Stimulated activated CD8-positive, alpha-beta memory T cell treated with anti-CD3 and anti-CD28 coated beads, Interleukin-7, amount 100 ng/mL, for 48 hours (primary cell): ENCODE measurements at regions not wholly inside any gene's neighbourhood (a gene's known extent, or its start where the extent isn't known, plus 50 kb on each side); places are given as distances from the start of the nearest gene placed in this dataset.

Source experiments
- DNase-seq, 2 donors: peaks; one replicate each; pipeline ENCODE4 v3.0.0-alpha.2; 2020; ENCODE audit warnings: low read depth in 1 of 2; ENCODE audit errors: extremely low read depth in 1 of 2

DNA sequence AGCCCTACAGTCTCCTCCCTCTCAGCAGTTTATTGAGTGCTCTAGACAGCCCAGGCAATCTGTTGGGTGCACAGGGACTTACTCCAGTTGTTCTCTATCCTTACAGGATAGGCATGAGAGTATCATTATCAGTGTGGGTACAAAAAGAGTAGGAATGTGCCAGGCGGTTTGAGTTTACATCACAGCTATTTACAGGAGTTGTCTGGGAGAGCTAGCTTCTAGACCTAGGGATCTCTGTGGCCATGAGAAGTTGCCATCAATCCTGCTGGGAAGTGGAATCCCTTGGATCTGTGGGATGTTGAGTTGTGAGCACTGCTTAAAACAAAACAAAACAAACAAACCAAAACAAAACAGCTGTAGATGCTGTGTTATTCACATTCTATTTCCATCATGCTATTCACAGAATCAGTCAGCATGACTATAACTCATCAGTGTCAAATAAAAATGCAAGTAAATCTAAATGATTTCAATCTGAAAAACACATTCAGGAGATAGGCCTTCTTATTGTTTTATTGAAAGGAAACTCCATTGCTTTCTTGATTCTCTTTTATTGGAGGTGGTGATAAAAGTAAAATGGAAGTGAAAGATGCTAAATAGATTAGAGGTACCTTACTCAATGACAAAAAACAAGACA, 552.4 kb upstream of the ZNF608 start:
- no peak for DNase-seq

DNA sequence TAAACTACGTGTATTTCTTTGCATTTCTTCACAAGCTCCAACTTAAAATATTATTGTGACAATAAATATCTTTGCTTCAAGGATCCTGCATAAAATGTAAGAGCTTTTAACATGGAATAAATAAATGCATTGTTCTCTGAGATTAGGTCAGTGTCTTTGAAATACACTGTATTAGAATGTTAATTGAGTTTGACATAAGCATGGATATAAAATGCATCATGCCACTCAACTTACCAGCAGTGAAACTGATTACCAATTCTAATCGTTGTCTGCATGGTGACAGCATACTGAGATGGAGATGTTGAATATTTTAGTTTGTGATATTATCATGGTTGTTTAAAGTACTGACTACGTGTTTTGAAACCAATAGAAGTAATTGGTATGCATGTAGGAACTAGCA, 555.3 kb upstream of the ZNF608 start:
- DNase-seq: no peak

DNA sequence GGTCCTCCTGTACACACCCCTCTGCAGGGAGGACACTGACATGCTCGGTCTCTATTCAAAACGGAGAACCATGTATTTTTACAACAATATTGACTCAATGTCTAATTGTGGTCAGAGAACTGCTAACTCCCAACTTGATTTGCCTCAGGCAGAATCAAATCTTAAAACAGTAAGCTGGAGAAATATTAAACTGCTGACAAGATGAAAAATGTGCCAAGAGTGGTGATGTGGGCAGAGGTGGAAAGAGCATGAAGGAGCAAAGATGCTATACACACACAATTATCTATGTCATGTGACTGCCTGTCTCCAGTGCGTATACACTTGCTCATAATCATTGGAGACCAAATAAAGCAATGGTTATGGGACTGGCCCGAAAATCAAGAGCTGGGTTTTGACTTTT, 556.1 kb upstream of the ZNF608 start:
- no peak for DNase-seq

DNA sequence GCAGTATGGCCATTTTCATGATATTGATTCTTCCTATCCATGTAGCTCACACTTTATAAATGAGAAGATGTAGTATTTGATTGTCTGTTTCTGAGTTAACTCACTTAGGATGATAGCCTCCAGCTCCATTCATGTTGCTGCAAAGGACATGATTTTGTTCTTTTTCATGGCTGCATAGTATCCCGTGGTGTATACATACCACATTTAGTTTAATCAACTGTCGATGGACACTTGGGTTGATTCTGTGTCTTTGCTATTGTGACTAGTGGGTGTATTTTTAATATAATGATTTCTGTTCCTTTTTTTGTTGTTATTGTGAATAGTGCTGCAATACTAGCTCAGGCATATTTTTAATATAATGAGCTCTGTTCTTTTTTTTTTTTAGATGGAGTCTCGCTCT, 560.3 kb upstream of the ZNF608 start:
- DNase-seq: no peak

DNA sequence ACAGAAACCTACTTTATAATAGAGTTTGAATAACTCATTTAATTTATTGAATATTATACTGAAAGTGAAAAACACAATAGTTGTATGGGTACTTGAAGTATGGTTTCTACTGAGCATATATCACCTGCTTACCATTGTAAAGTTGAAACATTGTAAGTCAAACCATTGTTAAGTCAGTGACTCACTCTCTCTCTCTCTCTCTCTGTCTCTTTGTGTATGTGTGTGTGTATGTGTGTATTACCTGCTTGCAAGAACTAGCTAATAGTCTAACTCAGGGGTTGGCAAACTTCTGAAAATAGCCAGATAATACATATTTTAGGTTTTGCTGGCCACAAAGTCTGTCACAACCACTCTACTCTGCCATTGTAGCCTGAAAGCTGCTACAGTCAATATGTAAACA, 564.3 kb upstream of the ZNF608 start:
- DNase-seq: no peak

DNA sequence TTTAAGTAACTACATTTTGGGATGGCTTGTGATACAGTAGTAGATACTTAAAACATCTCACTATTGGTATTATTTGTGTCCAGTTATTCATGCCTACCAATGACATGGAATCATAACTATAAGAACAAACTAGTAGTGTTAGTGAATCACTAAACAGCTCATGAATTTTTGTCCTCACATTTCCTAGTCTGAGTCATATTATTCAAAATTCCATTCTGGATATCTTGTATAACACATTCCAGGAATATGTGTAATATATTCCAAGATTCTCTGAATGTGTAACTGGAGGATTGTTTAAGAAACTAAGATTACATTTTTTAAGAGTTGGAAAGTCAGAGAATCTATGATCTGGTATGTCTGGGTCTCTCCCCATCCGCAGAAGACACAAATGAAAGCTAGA, 565.3 kb upstream of the ZNF608 start:
- DNase-seq: no peak

DNA sequence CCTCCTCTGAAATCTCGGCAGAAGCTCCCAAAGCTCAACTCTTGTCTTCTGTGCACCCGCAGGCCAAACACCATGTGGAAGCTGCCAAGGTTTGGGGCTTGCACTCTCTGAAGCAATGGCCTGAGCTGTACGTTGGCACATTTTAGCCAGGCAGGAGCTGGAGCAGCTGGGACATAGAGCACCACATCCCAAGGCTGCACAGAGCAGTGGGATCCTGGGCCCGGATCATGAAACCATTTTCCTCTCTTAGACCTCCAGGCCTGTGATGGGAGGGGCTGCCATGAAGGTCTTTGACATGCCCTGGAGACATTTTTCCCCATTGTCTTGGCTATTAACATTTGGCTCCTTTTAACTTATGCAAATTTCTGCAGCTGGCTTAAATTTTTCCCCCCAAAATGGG, 567.1 kb upstream of the ZNF608 start:
- DNase-seq: no peak

DNA sequence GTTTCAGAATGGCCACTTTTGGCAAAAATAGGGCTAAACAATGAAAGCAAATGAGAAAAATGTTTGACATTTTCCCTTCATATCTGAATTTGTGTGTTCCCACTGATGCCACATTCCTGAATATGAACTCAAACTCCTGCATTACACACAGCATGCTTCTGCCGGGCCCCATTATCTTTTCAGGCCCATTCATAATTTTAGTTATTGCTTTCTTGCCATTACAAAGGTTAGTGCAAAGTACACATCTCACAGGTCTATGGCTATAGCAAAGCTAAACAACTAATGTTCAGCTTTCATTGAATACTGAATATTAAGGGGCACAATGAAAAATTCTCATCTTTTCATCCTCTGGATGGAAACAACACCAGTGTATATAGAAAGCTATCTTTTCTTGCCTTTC, 568.9 kb upstream of the ZNF608 start:
- no peak for DNase-seq

DNA sequence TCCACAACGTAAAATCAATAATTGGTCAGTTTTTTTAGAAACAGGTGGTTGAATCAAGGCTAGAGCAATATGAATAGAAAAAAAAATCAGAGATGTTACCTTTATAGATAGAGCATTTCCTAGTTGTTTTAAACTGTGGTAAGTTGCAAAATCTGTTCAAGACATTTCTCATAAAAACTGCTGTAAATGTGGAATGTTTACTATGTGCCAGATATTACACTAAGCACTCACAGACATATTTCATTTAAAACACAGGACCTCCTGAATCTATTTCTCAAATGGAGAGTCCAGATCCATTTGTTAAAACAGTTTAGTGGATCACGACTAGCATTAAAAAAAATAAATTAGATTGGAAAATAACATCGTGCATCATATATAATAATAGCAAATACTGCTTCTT, 570.0 kb upstream of the ZNF608 start:
- no peak for DNase-seq

DNA sequence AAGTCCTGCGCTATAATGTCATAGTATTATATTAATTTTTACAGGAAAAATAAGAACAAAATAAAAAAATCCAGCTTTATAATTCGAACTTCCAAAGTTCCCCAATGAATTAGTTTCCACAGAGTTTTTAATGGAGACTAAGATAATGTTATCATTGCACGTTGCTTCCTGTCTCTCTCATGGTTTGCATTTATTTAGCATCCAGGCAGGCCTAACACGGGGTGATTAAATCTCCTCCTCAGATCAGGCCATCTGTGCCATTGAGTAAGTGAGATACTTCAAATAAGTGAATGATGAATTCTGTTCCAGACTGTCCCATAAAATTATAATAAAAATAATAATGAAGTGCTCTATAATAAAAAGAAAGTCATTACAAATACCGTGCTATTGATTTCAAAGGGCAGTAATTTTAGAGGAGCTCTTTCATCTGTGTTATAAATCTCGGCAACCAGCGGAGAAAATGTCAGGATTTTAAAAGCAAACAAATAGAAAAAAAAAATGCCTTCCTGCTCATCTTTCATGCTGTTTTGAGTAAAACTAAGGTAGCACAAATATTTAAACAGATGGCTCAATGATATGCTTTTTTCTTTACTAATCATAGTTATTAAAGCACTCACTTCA, 570.6 kb upstream of the ZNF608 start:
- no peak for DNase-seq

DNA sequence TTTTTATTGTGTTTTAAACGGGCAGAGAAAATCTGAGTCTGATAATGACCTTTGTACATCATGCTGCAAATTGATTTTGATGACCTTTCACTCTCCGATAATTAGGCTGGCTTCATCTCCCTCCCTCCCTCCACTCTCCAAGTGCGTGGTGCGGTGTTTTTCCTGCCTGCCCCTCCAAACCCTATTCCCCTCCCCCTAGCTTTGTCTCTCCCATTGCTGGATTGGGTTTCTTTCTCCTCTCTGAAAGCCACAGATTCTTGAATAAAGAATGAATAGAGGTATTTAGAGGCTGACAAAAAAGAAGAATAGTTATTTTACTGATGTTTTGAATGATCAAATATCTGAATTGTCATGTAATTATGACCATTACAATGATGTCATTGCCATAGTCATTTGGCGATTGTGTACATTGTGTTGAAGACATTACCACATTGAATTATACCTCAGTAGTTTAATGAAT, 571.1 kb upstream of the ZNF608 start:
- no peak for DNase-seq

DNA sequence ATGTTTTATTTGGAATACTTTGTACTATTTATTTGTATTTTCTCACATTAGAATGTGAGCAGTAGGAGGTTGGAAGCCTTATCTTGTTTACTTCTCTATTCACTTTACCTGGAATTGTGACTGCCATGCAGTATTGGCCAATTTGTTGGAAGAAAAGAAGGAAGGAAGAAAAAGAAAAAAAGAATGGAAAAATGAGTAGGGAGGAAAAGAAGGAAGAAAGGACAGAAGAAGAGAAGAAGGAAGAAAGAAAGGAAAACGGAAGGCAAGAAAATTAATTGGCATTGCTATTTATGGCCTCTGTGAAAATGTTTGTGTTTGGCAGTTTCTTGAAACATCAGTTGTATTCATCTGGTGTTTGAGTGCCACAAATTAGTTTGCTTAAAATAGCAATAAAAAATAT, 575.2 kb upstream of the ZNF608 start:
- no peak for DNase-seq

DNA sequence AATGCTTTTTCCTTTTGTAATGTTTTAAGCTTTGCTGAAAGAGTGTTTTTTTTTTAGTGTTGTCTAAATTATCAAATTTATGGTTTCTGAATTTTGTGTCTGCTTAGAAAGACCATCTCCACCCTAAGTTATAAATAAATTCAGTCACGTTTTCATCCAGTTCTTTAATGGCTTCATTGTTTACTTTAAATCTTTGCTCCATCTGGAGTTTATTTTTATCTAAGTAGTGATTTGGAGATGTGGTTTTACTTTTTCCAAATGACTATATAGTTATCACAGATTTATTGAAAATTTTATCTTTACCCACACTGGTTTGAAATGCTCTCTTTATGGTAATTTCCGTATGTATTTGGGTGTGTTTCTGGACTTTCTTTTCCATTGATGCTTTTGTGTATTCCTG, 577.2 kb upstream of the ZNF608 start:
- no peak for DNase-seq

DNA sequence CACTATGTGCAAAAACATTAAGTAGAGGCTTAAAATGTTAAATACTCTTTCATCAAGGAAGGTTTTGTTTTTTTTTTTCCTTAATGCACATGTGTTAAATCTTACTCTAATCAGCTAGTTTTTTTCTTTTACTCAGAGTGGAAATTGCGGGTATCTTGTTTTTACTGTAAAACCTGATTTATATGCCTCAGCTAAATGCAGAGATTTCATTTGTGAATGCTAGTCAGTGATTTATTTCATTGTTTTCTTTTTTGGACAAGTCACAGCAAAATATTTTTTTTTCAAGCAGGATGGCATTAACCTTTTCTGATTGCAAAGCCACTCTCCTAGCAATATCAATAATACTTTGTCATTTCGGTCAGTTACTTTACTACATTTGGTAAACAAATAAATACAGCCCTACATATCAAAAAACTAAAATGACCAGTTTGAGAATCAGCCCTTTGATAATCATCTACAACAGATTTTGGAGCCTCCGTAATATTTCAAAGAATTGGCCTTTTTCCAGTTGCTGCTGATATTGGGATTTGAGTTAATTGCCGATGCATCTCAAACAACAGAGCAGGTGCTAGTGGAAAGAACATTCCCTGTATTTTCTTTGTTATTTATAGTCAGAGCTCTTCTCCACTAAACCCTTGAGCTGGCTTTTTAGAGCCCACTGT, 579.2 kb upstream of the ZNF608 start:
- DNase-seq: no peak

DNA sequence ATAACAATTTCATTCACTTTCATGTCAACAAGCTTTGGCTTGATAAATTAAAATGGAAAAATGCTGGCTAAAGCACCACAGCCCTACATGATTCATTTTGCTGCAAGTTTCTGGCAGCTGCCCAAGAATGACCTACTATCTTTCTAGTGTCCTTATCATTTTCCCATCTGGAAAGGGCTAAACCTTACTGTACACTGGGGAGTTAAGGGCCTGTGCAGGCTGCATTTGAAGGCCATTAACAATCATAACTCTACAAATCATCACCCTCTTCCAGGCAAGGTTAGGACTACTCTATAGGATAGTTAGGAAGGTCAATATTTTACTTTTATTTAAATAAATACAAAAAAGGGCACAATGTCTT, 579.7 kb upstream of the ZNF608 start:
- no peak for DNase-seq

DNA sequence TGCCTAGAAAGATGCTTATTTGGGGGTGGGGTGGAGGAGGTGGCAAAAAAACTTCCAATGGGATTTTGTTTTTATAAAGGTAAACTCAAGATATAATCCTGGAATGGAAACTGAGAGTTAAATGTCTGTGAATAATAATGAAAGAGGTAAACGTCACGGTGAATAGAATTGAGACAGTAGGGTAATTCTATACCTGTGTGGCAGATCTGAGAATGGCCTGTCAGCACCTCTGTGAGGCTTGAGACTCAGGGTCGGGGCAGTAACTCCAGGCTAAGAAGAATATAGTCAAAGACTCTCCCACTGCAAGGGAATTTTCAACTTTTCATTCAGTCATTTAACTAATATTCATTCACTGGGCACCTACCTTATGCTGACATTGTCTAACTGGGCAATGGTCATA, 581.2 kb upstream of the ZNF608 start:
- no peak for DNase-seq

DNA sequence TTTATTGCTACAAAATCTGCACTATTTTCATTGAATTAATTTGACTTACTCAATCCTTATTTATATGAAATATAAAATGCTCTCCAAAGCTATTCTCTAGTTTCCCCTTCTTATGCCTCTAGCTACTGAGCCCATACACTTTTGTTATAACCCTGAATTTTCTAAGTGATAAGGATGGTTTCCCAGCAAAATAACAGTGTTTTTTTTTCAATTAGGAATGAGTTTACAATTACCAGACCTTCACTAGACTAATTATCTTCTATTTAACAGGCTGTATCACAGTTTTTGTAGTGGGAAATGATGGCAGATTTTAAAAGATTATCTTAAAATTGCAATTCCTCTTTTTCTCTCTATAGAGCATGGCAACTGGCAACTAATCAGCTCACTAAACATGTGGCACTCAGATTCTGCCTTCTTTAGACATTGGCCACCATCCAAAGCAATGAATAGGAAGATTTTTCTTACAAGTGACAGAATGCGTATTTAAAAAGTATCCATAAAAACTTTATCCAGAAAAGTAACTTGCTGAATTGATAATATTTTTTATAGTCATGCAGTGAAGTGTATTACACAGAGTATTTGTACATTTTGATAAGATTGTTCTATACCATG, 585.7 kb upstream of the ZNF608 start:
- DNase-seq: no peak

DNA sequence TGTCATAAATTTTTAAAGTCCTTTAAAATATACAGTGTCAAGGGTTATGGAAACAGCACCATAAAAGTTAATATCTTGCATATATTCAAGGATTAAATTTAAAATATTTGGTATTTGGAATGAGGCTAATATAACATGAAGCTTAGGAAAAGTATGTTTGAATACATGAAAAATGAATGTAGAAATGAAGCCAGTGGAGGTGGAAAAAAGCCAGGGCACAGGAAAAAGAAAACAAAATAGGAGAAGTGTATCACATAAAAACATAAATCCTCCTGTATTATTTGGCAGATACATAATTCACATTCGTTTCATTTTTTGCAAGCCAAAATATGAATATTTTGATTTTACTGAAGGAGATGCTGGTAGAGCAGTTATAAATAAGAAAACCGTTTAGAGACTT, 587.0 kb upstream of the ZNF608 start:
- DNase-seq: no peak

DNA sequence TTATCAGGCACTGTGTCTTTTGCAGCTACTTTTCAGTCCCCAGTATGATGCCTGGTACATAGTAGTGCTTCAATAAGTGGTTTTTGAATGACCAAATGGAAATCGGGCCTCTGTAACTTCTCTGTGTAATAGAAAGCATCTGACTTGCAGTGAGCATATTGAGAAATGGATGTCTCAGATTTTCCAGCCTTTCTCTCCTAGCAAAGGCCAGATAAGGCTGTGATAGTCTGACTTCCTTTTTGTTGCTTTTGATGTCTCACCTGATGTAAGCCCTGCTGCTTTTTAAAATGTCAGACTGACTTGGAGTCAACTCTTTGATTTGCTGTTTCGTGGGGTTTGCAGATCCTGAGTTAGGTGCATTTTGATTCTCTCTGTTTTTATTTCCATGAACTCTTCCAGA, 590.0 kb upstream of the ZNF608 start:
- DNase-seq: no peak

DNA sequence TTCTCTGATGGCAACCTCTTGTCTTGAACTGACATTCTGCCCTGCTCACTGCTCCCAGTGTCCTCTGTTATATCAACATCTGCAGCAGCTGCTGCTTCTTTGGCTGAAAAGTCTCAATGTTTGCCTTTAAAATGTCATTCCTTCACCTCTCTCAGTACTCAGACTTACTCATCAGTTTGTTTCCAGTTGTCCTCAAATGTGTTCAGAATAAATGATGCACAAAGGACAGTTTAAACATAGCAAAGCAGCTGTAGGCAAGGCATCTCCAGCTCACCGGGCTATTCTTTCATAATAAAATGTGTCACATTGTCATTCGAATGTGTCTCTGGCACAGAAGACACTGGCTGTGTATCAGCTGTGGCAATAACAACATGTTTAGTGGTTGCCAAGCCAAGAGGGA, 590.9 kb upstream of the ZNF608 start:
- DNase-seq: no peak

DNA sequence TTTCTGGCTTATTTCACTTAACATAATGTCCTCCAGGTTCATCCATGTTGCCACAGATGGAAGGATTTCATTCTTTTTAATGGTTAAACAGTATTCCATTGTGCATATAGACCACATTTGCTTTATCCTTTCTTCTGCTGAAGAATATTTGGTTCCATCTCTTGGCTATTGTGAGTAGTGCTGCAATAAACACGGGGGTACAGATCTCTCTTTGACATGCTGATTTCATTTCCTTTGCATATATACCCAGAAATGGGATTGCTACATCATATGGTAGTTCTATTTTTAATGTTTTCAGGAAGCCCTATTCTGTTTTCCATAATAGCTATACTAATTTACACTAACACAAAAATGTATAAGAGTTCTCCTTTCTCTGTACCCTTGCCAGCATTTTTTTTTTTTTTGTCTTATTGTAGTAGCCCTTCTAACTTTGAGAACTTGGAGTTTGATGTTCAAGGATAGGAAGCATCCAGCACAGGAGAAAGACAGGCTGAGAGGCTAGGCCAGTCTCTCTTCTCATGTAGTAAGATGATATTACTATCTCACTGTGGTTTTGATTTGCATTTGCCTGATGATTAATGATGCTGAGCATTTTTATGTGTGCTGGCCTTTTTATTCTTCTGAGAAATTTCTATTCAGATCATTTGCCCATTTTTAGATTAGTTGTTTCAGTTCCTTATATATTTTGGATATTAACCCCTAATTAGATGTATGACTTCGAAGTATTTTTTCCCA, 592.2 kb upstream of the ZNF608 start:
- DNase-seq: no peak

DNA sequence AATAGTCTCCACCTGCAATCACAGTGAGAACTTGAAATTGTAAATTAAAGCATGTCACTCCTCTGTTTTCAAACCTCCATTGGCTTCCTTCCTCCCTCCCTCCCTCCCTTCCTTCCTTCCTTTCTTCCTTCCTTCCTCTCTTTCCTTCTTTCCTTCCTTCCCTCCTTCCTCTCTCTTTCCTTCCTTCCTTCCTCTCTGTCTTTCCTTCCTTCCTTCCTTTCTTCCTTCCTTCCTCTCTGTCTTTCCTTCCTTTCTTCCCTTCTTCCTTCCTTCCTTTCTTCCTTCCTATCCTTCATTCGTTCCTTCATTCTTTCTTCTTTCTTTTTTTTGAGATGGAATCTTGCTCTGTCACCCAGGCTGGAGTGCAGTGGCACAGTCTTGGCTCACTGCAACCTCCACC, 595.0 kb upstream of the ZNF608 start:
- no peak for DNase-seq
